ENCODE measurements at regions not wholly inside any gene's neighbourhood (a gene's known extent, or its start where the extent isn't known, plus 50 kb on each side); places are given as distances from the start of the nearest gene placed in this dataset.

DNA sequence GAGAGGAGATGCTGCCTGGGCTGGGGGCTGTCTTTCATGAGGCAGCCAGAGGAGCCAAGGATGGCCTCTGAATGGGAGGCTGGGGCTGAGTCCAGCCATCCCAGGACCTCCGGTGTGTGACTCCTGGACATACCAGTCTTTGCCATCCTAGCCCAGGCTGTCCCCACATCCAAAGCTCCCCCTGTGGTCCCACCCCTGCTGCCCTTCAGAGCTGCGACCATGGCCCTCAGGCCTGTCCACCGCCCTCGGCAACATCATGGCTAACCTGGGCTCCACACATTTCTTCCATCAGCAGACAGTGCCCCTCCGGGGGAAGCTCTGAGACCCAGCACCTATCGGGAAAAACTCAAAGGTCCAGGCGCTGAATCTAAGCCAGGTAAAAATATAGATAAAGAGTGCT lies 324.4 kb downstream of the MN1 start:
- H2AK5ac ChIP-seq (ENCODE audit: low read length), result no peak overlapping the region
- no peak for DNase-seq
- no peaks in the 10 kb centered on the region for H3K79me2 ChIP-seq (ENCODE audit: control insufficient read depth, insufficient read depth, low read length)
- no peak overlapping the region for H3K56ac ChIP-seq (ENCODE audit: low read length)
- no peaks in the 10 kb centered on the region for H3K27me3 ChIP-seq (ENCODE audit: insufficient read depth, low read length, poor library complexity)
- WGBS (ENCODE audit: extremely low coverage, insufficient coverage, low lambda C conversion rate), result no CpG with 5 or more reads among the region's 7 CpGs
- no peak overlapping the region for H3K18ac ChIP-seq (ENCODE audit: low read length)
- no peak overlapping the region for H2BK5ac ChIP-seq (ENCODE audit: low read length)
- no peak overlapping the region for H4K5ac ChIP-seq (ENCODE audit: low read length)
- H3K4ac ChIP-seq (ENCODE audit: low read depth, low read length), result no peak overlapping the region
- H3K4me1 ChIP-seq (ENCODE audit: control insufficient read depth, low read depth, low read length), result peaks cover 12% of the 10 kb centered on the region
- H3K79me1 ChIP-seq (ENCODE audit: low read length), result no peaks in the 10 kb centered on the region
- H4K8ac ChIP-seq (ENCODE audit: low read depth, low read length), result no peak overlapping the region
- H3K27ac ChIP-seq (ENCODE audit: low read depth, low read length), result no peak overlapping the region
- H3K23ac ChIP-seq (ENCODE audit: low read length), result no peak overlapping the region
- H3K36me3 ChIP-seq (ENCODE audit: control insufficient read depth, insufficient read depth, low read length), result no peaks in the 10 kb centered on the region
- no peak overlapping the region for H2BK120ac ChIP-seq (ENCODE audit: low read depth, low read length)
- no peak overlapping the region for H2BK15ac ChIP-seq (replicated peaks; ENCODE audit: low read depth)
- H3K4me3 ChIP-seq (ENCODE audit: low read length), result no peak overlapping the region
- H3K9ac ChIP-seq (ENCODE audit: low read length), result no peak overlapping the region
- H3K4me2 ChIP-seq (ENCODE audit: low read length), result no peak overlapping the region

GRCh38 chr22:27480487-27480886 lies 321.1 kb downstream of the MN1 start:
- DNase-seq, result peak; percentile 53
- Histone ChIP-seq H3K56ac (ENCODE audit: low read length) (peak overlapping the region; percentile 42), H3K27me3 (ENCODE audit: insufficient read depth, low read length, poor library complexity) (no peaks in the 10 kb centered on the region), H3K18ac (ENCODE audit: low read length) (no peak overlapping the region), H3K4ac (ENCODE audit: low read depth, low read length) (no peak overlapping the region), H3K36me3 (ENCODE audit: control insufficient read depth, insufficient read depth, low read length) (no peaks in the 10 kb centered on the region), H4K8ac (ENCODE audit: low read depth, low read length) (no peak overlapping the region), H3K4me3 (ENCODE audit: low read length) (no peak overlapping the region), H2BK15ac (replicated peaks; ENCODE audit: low read depth) (no peak overlapping the region), H3K79me1 (ENCODE audit: low read length) (no peaks in the 10 kb centered on the region), H3K4me2 (ENCODE audit: low read length) (no peak overlapping the region), H4K5ac (ENCODE audit: low read length) (no peak overlapping the region), H3K27ac (ENCODE audit: low read depth, low read length) (no peak overlapping the region), H3K23ac (ENCODE audit: low read length) (no peak overlapping the region), H2BK120ac (ENCODE audit: low read depth, low read length) (no peak overlapping the region), H3K4me1 (ENCODE audit: control insufficient read depth, low read depth, low read length) (peaks cover 8% of the 10 kb centered on the region), H2BK5ac (ENCODE audit: low read length) (no peak overlapping the region), H3K79me2 (ENCODE audit: control insufficient read depth, insufficient read depth, low read length) (no peaks in the 10 kb centered on the region), H2AK5ac (ENCODE audit: low read length) (no peak overlapping the region), H3K9ac (ENCODE audit: low read length) (no peak overlapping the region)
- WGBS (ENCODE audit: extremely low coverage, insufficient coverage, low lambda C conversion rate), result no CpG with 5 or more reads among the region's 9 CpGs

DNA sequence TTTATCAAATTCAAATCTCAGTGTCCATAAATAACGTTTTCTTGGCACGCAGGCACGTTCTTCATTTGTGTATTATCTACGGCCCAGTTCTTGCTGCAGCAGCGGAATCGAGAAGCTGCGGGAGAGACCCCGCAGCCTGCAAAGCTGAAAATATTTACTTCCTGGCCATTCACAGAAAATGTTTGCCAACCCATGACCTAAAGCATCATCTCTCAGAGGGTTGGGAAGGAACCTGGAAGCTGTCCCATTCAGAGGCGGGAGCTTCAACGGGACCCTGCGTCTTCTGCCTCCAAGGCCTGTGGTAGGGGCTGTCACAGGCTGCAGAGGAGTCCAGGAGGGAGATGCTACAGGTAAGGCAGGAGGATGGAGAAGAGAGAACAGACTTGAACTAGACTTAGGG lies 319.2 kb downstream of the MN1 start:
- Histone ChIP-seq H3K4me2 (ENCODE audit: low read length) (no peak overlapping the region), H2BK15ac (replicated peaks; ENCODE audit: low read depth) (no peak overlapping the region), H3K23ac (ENCODE audit: low read length) (no peak overlapping the region), H3K4ac (ENCODE audit: low read depth, low read length) (no peak overlapping the region), H3K56ac (ENCODE audit: low read length) (no peak overlapping the region), H3K18ac (ENCODE audit: low read length) (no peak overlapping the region), H2AK5ac (ENCODE audit: low read length) (no peak overlapping the region), H3K27me3 (ENCODE audit: insufficient read depth, low read length, poor library complexity) (no peaks in the 10 kb centered on the region), H3K79me2 (ENCODE audit: control insufficient read depth, insufficient read depth, low read length) (no peaks in the 10 kb centered on the region), H3K27ac (ENCODE audit: low read depth, low read length) (no peak overlapping the region), H3K79me1 (ENCODE audit: low read length) (no peaks in the 10 kb centered on the region), H4K8ac (ENCODE audit: low read depth, low read length) (no peak overlapping the region), H3K36me3 (ENCODE audit: control insufficient read depth, insufficient read depth, low read length) (no peaks in the 10 kb centered on the region), H2BK120ac (ENCODE audit: low read depth, low read length) (no peak overlapping the region), H3K4me3 (ENCODE audit: low read length) (no peak overlapping the region), H2BK5ac (ENCODE audit: low read length) (no peak overlapping the region), H4K5ac (ENCODE audit: low read length) (no peak overlapping the region), H3K4me1 (ENCODE audit: control insufficient read depth, low read depth, low read length) (no peaks in the 10 kb centered on the region), H3K9ac (ENCODE audit: low read length) (no peak overlapping the region)
- WGBS (ENCODE audit: extremely low coverage, insufficient coverage, low lambda C conversion rate), result no CpG with 5 or more reads among the region's 11 CpGs
- DNase-seq, result no peak

DNA sequence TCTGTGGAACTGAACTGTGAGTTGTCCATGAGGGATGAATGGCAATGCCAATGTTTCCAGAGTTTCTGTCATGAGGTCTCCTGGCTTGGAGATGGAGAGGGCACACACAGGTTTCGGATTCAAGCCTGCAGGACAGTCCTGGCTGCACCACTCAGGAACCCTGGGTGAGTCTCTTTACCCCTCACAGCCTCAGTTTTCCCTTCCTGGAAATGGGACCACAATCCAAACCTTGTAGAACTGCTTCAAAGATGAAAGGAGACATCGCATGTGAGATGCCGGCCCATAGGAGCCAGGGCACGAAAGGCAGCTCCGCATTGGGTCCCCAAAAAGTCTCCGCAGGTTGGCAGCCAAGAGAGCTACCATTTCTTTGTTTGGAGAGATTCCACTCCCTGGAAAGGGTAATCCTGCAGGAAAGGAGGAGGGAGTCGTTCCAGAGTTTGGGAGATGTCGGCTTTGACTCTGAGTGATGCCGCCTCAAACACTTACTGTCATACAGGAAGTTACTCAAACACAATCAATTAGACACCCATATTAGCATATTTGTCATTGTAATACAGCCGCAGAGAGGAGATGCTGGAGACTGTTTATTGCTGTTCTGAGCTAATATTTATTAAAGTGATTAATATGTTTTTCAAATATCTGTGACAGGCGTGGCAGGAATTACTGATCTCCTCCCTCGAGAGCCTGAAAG lies 318.3 kb downstream of the MN1 start:
- H2BK15ac ChIP-seq (replicated peaks; ENCODE audit: low read depth), result no peak overlapping the region
- no peak overlapping the region for H3K4me2 ChIP-seq (ENCODE audit: low read length)
- H3K27me3 ChIP-seq (ENCODE audit: insufficient read depth, low read length, poor library complexity), result no peaks in the 10 kb centered on the region
- H3K4ac ChIP-seq (ENCODE audit: low read depth, low read length), result no peak overlapping the region
- no peak overlapping the region for H3K4me3 ChIP-seq (ENCODE audit: low read length)
- no peak overlapping the region for H3K27ac ChIP-seq (ENCODE audit: low read depth, low read length)
- H3K23ac ChIP-seq (ENCODE audit: low read length), result no peak overlapping the region
- DNase-seq, result no peak
- no peak overlapping the region for H3K9ac ChIP-seq (ENCODE audit: low read length)
- no peak overlapping the region for H3K56ac ChIP-seq (ENCODE audit: low read length)
- no peaks in the 10 kb centered on the region for H3K36me3 ChIP-seq (ENCODE audit: control insufficient read depth, insufficient read depth, low read length)
- no peak overlapping the region for H2AK5ac ChIP-seq (ENCODE audit: low read length)
- no peak overlapping the region for H2BK5ac ChIP-seq (ENCODE audit: low read length)
- no peak overlapping the region for H3K18ac ChIP-seq (ENCODE audit: low read length)
- H3K79me1 ChIP-seq (ENCODE audit: low read length), result no peaks in the 10 kb centered on the region
- H3K79me2 ChIP-seq (ENCODE audit: control insufficient read depth, insufficient read depth, low read length), result no peaks in the 10 kb centered on the region
- no peak overlapping the region for H4K8ac ChIP-seq (ENCODE audit: low read depth, low read length)
- no CpG with 5 or more reads among the region's 12 CpGs for WGBS (ENCODE audit: extremely low coverage, insufficient coverage, low lambda C conversion rate)
- no peaks in the 10 kb centered on the region for H3K4me1 ChIP-seq (ENCODE audit: control insufficient read depth, low read depth, low read length)
- H2BK120ac ChIP-seq (ENCODE audit: low read depth, low read length), result no peak overlapping the region
- no peak overlapping the region for H4K5ac ChIP-seq (ENCODE audit: low read length)

- Histone ChIP-seq H3K27me3 (ENCODE audit: insufficient read depth, low read length, poor library complexity) (no peaks in the 10 kb centered on the region), H3K56ac (ENCODE audit: low read length) (no peak overlapping the region), H3K36me3 (ENCODE audit: control insufficient read depth, insufficient read depth, low read length) (no peaks in the 10 kb centered on the region), H2BK5ac (ENCODE audit: low read length) (no peak overlapping the region), H2BK15ac (replicated peaks; ENCODE audit: low read depth) (no peak overlapping the region), H3K79me1 (ENCODE audit: low read length) (no peaks in the 10 kb centered on the region), H3K18ac (ENCODE audit: low read length) (no peak overlapping the region), H3K23ac (ENCODE audit: low read length) (no peak overlapping the region), H3K79me2 (ENCODE audit: control insufficient read depth, insufficient read depth, low read length) (no peaks in the 10 kb centered on the region), H4K8ac (ENCODE audit: low read depth, low read length) (no peak overlapping the region), H3K9ac (ENCODE audit: low read length) (no peak overlapping the region), H3K4me3 (ENCODE audit: low read length) (no peak overlapping the region), H2AK5ac (ENCODE audit: low read length) (no peak overlapping the region), H3K4me2 (ENCODE audit: low read length) (no peak overlapping the region), H4K5ac (ENCODE audit: low read length) (no peak overlapping the region), H3K27ac (ENCODE audit: low read depth, low read length) (no peak overlapping the region), H3K4ac (ENCODE audit: low read depth, low read length) (no peak overlapping the region), H2BK120ac (ENCODE audit: low read depth, low read length) (no peak overlapping the region), H3K4me1 (ENCODE audit: control insufficient read depth, low read depth, low read length) (no peaks in the 10 kb centered on the region)
- WGBS (ENCODE audit: extremely low coverage, insufficient coverage, low lambda C conversion rate), result no CpG with 5 or more reads among the region's 3 CpGs
- no peak for DNase-seq
Observed at GRCh38 chr22:27485842-27486241, 315.7 kb downstream of the MN1 start.

All from mesendoderm (in vitro differentiated cells).